ENCODE measurements at regions not wholly inside any gene's neighbourhood (a gene's known extent, or its start where the extent isn't known, plus 50 kb on each side); places are given as distances from the start of the nearest gene placed in this dataset.
A peak's percentile ranks its signal among the peaks of the same experiment; 100 is the strongest.

DNA sequence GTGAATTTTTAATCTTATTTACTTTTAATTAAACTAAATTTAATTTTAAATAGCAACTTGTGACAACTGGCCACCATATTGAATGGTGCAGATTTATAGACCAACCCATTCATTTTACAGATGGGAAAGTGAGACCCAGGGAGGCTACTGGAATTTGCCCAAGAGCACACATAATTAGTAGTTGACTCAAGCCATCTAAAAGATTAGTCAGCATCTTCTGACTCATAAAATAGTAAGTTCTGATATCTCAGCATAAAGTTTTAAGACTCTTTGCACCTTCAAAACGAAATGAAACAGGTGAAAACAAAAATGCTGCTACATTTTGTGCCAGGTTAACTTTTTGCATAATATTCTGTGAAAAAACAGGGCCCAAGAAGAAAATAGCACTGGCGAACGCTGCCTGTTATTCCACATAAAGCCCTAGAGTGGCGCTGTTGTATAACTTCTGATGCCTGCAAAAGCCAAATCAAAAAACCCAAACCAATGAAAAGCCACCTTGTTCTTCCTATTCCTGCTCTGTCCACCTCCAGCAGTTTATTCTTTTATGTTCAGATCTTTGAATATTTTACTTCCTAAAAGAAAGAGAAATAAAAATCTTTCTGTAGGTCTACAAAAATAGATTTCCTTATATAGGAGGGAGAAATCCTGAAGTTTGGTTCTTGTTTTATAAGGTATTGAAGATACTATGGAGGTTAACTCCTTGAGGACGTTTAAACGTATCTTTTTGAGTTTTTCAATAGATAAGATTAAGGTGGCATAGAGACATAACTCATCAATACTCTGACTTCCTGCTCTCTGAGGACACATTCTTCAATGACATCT lies 62.8 kb downstream of the OTOL1 start:
- H3K23ac ChIP-seq (ENCODE audit: insufficient read length, low read depth, low read length) = no peak overlapping the region

More for the DNA sequence above, 62.8 kb downstream of the OTOL1 start:
- no peak overlapping the region for H2AFZ ChIP-seq (ENCODE audit: low read length)
- H2BK15ac ChIP-seq (ENCODE audit: low read depth, low read length) = no peak overlapping the region
- H3K27ac ChIP-seq (ENCODE audit: insufficient read length, low read depth, low read length) = no peak overlapping the region
- no peaks in the 10 kb centered on the region for H3K9me3 ChIP-seq (ENCODE audit: control insufficient read depth, low read depth, low read length)
- H4K20me1 ChIP-seq (ENCODE audit: control insufficient read depth, insufficient read depth, insufficient read length) = no peaks in the 10 kb centered on the region
- H3K27me3 ChIP-seq (ENCODE audit: insufficient read depth, low read length) = no peaks in the 10 kb centered on the region
- H3K23me2 ChIP-seq (ENCODE audit: insufficient read length, low read depth, low read length, poor library complexity, severe bottlenecking) = no peaks in the 10 kb centered on the region
- no peak overlapping the region for H3K4ac ChIP-seq (ENCODE audit: low read depth, low read length)
- H2BK12ac ChIP-seq (ENCODE audit: insufficient read length, low read depth, low read length) = no peak overlapping the region
- no peak overlapping the region for H4K91ac ChIP-seq (ENCODE audit: insufficient read length, low read depth, low read length)
- Mint-ChIP-seq H3K27ac (no peak overlapping the region), H3K36me3 (ENCODE audit: insufficient read depth in 1 of 3, low read depth in 3 of 3) (no peaks in the 10 kb centered on the region), H3K9me3 (no peaks in the 10 kb centered on the region), H3K4me3 (no peak overlapping the region), H3K4me1 (peaks cover 12 to 22% of the 10 kb centered on the region in 2 experiments), H3K27me3 (ENCODE audit: low read depth) (no peaks in the 10 kb centered on the region)
- H3T11ph ChIP-seq (ENCODE audit: low read length) = no peak overlapping the region
- no CpG with 5 or more reads among the region's 6 CpGs for WGBS (ENCODE audit: extremely low coverage, insufficient read length, low lambda C conversion rate)
- no peak overlapping the region for H3K9ac ChIP-seq (ENCODE audit: extremely low read depth, insufficient read length, low read length)
- H3K14ac ChIP-seq (ENCODE audit: insufficient read depth, low read length) = no peak overlapping the region
- TF ChIP-seq, protein P1, sequence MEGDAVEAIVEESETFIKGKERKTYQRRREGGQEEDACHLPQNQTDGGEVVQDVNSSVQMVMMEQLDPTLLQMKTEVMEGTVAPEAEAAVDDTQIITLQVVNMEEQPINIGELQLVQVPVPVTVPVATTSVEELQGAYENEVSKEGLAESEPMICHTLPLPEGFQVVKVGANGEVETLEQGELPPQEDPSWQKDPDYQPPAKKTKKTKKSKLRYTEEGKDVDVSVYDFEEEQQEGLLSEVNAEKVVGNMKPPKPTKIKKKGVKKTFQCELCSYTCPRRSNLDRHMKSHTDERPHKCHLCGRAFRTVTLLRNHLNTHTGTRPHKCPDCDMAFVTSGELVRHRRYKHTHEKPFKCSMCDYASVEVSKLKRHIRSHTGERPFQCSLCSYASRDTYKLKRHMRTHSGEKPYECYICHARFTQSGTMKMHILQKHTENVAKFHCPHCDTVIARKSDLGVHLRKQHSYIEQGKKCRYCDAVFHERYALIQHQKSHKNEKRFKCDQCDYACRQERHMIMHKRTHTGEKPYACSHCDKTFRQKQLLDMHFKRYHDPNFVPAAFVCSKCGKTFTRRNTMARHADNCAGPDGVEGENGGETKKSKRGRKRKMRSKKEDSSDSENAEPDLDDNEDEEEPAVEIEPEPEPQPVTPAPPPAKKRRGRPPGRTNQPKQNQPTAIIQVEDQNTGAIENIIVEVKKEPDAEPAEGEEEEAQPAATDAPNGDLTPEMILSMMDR (conservative IDR thresholded peaks at IDR 0.05) = peak; percentile 94
- H2BK5ac ChIP-seq (ENCODE audit: insufficient read length, low read length) = no peak overlapping the region
- no peaks in the 10 kb centered on the region for H3K79me2 ChIP-seq (ENCODE audit: insufficient read depth, low read length)
- H3K4me2 ChIP-seq (ENCODE audit: insufficient read depth, insufficient read length, low read length) = peak overlapping the region; percentile 16
- H2AK5ac ChIP-seq (ENCODE audit: insufficient read length, low read length) = no peak overlapping the region
- H4K8ac ChIP-seq (replicated peaks; ENCODE audit: insufficient read length, low read depth, low read length) = no peak overlapping the region
- no peak overlapping the region for H2BK20ac ChIP-seq (ENCODE audit: low read depth, low read length, poor library complexity, severe bottlenecking)
- H3K18ac ChIP-seq (ENCODE audit: insufficient read length, low read depth, low read length) = no peak overlapping the region
- H3K79me1 ChIP-seq (ENCODE audit: insufficient read depth, low read depth, low read length, poor library complexity, severe bottlenecking) = no peaks in the 10 kb centered on the region
- H3K56ac ChIP-seq (ENCODE audit: insufficient read length, low read depth, low read length) = no peak overlapping the region
- no peaks in the 10 kb centered on the region for H3K4me1 ChIP-seq (ENCODE audit: insufficient read depth, low read length)
- DNase-seq = no peak
- H2BK120ac ChIP-seq (ENCODE audit: low read depth, low read length, poor library complexity, severe bottlenecking) = no peak overlapping the region
- no peak overlapping the region for H4K5ac ChIP-seq (ENCODE audit: insufficient read length, low read depth, low read length)

All from H9 (cell line).